AG20443 (cell line): ENCODE measurements at regions not wholly inside any gene's neighbourhood (a gene's known extent, or its start where the extent isn't known, plus 50 kb on each side); places are given as distances from the start of the nearest gene placed in this dataset.

ENCODE experiments used
- DNase-seq: peaks from one replicate; pipeline ENCODE4 v3.0.0; 2012; ENCODE audit warnings: low spot score, mixed read lengths

DNA sequence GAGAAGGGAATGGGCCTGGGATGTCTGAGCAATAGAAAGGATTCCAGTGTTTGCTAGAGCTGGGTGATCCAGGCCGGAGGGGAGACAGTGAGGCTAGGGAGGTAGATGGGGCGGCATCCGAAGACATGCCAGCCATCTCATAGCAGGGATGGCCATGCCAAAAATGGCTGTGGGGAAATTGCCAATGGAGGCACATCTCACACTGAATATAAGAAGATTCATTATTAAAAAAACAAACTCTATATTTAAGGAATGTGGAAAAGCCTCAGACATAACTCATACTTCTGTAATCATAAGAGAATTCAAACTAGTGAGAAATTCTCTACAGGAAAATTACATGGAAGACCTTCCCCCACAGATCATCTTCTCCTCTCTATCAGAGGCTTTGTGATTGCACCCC, 289.2 kb downstream of the FGF9 start:
- peak; percentile 25 for DNase-seq

DNA sequence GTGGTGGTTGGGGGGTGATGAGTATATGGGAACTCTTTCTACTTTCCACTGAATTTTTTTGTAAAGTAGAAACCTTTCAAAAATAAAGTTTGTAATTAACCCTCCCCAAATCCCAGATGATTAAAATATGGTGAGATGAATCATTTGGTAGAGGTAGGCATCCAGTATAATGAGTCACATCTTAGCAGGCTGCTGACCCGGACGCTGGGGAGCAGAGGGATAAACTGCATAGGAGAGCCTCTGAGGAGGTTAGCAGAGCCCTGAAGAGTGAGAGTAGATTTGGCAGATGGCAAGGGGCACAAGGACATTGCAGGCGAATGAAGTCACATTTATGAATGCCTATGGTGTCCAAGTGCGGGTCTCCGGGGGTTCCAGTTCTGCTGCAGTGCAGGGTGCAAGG, 293.8 kb downstream of the FGF9 start:
- DNase-seq: peak; percentile 27

DNA sequence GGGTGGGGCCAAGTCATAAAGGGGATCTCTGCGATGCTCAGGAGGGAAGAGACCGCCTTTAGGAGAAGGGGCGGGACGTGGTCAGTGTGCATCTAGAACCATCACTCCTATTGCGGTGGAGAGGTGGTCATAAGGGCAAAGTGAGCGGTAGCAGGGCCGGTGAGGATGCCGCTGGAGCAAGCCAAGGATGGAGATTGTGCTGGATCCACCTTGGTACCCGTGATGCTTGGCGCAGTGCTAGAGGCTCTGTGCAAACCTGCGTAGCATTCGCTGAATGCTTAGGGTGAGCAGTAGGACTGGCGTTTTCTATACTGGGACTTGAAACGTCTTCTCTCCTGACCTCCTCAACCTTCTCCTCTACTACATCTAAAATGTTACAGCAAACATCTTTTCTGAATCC, 294.2 kb downstream of the FGF9 start:
- DNase-seq: no peak

DNA sequence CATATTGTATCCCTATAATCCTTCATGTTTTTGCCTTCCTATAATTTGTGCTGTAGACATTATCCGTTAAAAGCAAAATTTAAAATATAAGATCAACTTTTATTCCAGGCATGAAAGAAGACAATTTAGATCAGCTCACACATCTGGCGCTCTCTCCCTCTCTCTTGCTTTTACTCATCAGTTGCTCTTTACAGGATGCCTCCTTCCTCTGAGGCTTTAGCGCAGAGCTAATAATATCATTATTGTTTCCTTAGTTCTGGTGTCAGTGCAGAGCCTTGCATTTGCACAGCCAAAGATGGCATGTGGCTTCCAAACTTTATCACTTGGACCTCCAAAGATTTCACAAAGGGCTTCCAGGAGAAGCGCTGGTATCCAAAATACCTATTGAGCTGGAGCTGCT, 295.1 kb downstream of the FGF9 start:
- DNase-seq: no peak

DNA sequence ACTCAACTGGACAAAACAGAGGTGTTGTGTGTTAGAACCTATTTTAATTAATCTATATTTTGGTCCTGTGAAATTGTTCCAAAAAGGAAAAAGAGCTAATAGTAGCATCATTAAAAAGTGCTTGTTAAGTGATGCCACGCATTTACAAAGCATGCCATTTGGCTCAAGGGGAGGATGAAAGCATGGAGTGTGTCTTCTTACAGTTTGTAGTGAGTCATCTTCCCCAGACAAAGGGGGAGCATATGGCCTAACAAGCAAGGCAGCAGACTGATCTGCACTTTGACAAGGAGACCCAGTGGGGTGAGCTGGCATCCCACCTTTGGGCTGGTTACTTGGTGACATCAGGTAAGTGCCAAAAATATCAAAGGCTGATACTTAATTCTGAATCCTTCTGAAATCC, 297.0 kb downstream of the FGF9 start:
- no peak for DNase-seq

DNA sequence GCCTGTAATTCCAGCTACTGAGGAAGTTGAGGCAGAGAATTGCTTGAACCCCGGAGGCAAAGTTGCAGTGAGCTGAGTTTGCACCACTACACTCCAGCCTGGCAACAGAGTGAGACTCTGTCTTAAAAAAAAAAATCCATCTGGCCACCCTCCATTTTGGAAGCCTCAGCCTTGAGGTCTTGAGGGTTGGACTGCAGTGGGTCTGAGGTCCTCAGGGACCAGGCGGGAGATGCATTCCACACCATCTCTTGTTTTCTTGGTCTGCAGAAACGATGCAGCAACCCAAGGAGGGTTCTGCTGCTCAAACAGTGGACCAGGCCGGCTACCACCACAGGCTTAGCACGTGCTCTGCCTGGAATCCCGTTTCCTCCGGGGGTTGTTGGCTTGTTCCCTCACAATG, 299.3 kb downstream of the FGF9 start:
- no peak for DNase-seq

DNA sequence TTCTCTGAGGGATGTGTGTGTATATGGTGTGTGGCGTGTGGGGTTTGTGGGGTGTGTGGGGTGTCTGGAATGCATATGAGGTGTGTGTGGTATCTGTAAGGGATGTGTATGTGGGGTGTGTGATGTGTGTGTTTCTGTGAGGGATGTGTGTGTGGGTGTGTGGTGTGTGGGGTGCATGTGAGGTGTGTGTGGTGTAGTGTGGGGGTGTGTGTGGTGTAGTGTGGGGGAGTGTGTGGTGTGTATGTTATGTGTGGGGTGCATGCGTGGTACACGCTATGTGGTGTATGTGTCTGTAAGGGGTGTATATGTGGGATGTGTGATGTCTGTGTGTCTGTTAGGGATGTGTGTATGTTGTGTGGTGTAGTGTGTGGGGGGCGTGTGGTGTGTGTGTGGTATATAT, 300.0 kb downstream of the FGF9 start:
- DNase-seq: no peak

DNA sequence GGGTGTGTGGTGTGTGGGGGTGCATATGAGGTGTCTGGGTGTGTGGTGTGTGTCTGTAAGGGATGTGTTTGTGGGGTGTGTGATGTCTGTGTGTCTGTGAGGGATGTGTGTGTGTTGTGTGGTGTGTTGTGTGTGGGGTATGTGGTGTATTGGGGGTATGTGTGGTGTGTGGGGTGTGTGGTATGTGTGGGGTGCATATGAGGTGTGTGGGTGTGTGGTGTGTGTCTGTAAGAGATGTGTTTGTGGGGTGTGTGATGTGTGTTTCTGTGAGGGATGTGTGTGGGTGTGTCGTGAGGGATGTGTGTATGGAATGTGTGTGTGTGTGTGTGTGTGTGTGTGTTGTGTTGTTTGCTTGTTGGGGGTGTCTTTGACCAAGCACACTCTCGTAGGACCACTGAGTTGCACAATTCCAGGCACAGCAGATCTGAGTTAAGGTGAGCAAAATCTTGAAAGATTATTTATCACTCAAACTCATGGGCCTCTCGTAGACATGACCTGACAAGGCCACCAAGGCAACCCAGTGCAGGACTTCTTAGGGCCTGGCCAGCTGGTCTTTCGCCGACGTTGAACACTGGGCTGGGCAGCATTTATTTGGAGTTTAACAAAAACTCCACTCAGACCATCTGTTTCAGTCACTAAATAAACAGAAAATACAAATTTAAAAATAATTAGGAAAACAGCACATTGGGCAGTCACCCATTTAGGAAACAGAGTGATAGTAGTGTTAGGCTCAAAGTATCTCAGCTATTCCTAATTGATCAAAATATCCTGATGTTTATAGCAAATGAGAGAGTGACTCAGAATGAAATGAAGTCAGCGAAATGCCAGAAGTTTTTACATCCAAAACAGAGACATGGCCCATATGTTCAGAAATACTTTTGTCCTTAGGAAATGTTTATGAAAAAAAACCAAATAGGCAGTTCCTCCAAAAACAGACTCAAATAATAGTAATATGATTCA, 301.1 kb downstream of the FGF9 start:
- DNase-seq: peak; percentile 73

DNA sequence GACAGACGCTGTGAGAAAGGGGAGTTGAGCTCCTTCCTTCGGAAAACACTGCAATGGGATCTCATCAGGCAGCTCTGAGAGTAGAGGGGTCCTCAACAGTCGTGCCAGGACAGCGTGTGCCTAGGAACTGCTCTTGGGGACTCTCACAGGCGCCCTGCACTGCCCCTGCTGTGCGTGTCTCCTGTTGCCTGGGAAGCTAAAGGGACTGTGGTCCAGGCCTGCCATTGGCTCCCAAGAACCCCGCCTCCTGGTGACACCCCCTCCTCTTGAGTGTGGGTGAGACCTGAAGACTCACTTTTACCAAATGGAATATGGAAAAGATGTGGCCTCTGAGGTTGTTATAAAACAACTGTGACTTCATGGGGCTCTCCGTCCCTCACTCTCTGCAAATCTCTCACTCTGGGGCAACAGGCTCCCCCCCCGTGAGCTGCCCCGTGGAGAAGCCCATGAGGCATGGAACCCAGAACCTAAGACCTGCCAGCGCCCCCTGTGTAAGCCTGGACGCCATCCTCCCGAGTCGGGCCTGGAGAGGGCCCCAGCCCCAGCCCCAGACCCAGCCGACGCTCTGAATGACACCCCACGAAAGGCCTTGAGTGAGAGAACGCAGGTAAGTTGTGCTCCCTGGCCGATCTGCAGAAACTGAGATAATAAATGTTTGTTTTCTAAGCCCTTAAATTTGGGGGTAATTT, 302.7 kb downstream of the FGF9 start:
- DNase-seq: no peak

DNA sequence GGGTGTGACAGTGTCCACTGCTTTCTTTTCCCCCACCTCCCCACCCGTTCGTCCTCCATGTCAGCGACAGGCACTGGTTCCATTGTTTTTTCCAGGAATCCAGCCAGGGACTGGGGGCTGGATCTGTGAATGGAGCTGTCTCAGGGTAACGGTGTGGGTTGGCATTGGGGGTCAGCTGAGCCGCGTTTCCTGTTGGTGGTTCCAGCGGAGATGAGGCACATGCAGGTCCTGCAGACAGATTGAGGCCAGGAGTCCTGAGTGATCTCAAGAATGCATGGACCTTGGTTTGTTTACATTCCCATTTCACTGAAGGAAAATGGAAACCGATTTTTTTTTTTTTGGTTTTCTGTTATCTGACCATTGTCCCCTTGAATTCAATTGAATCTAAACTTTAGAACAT, 303.9 kb downstream of the FGF9 start:
- DNase-seq: no peak

DNA sequence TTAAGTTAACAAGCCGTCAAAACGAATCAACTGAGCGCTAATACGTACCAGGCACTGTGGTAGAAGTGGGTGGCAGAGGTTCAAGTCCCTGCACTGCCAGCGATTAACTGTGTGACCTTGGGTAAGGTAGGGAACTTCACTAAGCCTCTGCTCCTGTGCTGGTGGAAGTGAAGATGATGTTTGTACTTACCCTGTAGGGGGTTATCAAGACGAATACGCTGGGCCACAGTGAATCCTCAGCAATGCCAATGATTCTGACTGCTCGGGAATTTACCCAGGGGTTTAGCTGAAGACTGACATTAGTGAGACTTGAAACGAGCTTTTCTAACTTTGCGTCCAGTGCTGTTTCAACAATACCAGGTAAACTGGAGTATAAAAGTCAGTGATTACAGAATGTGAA, 305.3 kb downstream of the FGF9 start:
- DNase-seq: no peak

DNA sequence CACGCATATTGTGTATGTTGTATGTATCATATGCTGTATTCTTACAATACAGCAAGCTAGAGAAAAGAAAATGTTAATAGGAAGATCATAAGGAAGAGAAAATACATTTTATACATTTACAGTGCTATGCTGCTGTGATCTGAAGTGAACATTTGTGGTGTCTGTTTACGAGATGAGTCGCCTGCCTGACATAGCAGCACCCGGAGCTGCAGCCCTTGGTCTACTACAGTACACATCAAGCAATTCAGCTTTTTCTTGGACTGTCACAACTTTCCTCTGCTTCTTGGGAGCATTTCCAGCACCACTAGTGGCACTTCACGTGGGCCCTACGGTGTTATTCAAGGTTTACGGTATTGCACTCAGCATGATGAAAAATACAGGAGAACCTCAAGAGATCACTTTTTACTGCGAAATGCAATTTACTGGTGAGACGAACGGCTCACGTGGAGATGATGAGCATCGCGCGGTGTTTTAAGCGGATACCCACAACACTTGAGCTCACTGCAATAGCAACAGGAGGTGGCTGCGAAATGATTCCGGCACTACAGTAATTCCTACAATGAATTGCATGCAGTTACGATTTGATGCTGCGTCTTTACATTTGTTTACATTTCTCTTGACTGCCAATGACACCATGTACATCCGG, 308.4 kb downstream of the FGF9 start:
- no peak for DNase-seq

DNA sequence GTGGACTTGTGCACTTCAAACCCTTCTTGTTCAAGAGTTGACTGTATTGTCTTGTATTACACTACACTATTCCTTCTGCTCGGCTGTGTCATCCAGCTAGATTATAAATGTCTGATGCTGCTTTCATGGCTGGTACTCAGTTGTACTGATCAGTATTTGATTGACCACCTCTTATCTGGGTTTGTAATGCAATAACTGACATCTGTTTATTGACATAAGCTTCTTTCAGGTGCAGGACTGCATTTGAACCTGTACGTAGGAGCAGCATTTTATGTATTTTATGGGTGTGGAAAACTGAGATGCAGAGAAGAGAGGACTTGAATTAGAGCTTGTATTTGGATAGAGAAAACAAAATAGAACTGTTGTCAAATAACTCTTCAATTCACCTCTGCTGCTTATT, 309.2 kb downstream of the FGF9 start:
- DNase-seq: no peak

DNA sequence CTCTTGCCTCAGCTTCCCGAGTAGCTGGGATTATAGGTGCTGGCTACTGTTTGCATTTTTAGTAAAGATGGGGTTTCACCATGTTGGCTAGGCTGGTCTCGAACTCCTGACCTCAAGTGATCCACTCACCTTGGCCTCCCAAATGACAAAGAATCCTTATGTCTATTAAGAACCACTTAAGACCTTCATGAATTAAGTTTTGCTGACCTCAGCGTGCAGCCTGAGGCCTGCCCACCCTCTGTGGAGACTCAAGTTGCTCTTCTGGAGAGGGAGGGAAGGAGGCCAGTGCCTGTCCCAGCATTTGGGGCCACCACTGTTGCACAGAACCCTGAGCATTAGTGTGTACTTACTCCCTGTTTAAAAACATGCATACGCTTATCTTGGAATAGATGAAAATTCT, 313.3 kb downstream of the FGF9 start:
- no peak for DNase-seq

DNA sequence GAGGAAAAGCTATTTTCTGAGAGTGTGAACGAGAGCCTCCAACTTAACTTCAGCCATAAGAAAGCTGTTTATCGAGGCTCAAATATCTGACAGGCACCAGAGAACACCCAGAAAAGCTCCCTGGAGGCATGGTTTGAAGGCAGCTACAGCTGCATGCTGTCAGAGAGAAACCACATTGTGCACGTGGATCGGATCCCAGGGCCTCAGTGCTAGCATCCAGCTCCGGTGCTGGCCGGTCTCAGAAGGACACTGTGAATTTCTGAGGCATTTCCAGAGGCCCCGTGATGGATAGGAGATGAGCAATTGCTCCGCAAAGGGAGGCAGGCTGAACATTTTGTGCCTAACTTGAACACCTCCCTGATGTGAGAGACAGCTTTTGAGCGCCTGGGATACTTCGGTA, 315.7 kb downstream of the FGF9 start:
- DNase-seq: peak; percentile 47

DNA sequence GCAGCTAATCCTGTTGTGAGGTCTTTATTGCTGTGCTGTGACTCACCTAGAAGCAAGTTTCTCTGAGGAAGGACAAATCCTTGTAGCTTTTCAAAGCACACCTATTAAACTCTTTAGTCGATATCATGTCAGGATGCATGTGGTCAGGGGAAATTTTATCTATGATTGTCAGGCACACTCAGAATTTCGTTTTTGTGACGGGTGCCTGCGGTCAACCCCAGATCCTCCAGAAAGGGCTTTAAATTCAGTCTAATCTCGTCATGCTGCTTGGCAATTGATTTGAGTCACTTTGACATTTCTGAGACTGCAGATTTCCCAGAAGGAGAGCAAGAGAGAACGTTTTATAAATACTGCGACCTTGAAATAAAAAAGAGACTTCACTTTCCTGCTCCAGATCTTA, 316.9 kb downstream of the FGF9 start:
- no peak for DNase-seq

DNA sequence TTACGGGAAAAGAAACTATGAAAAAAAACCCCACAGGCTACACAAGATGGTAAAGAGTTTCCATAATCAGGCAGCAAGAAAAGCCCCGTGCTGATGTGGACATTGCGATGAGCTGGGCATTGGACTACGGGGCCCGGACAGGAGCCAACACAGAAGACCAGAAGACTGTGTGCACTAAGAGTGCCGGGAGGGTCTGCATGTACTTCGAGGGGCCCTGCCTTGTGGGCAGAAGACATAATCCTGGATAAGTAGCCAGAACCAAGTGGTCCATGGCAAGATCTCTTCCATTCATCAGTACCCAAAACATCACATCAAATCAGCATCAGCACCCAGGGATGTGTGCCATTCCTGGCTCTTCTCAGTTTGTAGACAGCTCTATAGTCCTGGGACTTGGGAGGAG, 317.8 kb downstream of the FGF9 start:
- no peak for DNase-seq

DNA sequence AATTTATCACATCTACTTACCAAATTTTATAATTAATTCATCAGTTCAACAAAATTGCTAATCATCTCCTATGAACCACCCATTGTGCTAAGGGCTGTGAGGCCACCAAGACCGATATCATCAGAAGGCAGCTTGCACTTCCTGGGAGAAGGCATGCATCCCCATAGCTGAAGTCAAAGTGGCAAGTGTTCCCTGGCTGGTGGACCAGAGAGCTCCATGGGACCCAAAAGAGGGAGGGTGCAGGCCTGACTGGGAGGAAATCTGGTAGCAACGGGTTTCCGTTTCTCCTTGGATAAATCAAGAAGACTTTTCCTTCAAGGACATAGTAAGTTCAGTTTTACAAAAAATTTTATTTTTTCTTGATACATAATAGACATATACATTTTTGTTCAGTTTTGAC, 325.2 kb downstream of the FGF9 start:
- DNase-seq: no peak

DNA sequence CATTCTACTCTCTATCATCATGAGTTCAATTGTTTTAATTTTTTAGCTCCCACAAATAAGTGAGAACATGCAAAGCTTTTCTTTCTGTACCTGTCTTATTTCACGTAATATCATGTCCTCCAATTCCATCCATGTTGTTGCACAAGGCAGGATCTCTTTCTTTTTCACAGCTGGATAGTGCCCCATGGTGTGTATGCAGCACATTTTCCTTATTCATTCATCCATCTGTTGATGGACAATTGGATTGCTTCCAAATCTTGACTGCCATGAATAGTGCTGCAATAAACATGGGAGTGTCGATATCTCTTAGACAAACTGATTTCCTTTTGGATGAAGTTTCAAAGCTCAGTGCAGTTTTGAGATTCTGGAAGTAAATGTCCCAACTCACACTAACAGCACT, 326.9 kb downstream of the FGF9 start:
- DNase-seq: no peak

DNA sequence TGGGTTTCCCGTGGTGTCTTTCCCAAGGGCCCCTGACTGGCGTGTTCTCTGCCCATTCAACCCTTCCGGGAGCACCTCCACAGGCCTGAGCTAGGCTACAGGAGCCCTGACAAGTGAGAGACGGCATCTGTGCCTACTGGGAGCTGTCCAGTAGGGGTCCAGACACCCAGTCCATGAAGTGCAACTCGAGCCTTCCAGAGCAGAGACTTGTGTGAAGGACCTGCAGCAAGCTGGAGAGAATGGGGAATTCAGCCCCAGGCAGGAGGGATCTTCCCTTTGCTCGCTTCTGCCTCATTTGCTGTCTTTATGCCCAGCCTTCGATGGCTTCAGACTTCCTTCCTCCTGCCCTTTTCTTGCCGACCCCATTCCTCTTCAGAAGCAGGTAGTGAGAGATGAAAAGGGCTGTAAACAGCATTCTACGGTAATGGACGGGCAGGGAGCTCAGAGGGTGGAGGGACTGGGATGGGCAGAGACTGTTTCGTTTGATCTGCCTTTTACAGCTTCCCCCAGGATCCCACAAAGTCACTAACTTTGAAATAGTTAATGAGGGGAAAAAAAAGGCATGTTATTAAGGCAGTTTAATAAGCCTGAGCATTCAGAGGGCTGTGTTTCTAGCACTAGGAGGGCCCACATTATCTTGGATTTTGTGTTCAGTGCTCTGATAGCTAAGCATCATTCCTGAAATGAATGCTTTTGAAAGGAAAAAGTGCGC, 327.6 kb downstream of the FGF9 start:
- no peak for DNase-seq

DNA sequence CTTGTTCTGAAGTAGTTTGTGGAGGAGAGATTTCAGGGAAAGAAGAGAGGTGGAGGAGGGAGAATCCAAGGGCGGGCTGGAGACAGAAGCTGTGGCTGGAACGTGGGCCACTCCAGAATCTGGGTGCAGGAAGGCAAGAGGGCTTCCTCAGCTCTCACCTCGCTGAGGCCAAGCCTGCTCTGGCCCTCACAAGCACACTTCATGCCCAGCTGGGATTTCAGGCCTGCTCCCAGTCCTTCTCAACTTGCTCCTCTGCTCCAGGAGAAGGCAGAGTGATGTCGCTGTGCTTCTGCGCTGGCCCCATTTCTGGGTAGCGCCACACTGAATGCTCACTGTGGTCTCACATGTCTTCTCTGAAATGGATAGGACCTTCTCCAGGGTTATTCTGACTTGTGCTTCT, 328.8 kb downstream of the FGF9 start:
- DNase-seq: no peak

DNA sequence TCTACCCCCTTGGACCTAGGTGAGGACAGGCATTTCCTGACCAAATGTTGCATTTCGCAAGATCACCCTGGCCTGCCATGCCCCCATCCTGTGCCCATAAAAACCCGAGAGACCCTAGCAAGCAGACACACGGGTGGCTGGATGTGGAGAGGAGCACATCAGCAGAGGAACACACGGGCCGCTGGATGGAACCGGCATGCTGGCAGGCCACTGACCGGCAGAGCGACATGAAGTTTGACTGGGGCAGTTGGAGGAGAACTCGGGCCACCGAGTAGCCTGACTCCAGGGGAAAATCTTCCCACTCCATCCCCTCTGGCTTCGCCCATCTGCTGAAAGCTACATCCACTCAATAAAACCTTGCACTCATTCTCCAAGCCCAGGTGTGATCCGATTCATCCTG, 329.3 kb downstream of the FGF9 start:
- no peak for DNase-seq
